H1 (cell line): ENCODE measurements at regions not wholly inside any gene's neighbourhood (a gene's known extent, or its start where the extent isn't known, plus 50 kb on each side); places are given as distances from the start of the nearest gene placed in this dataset.

Source experiments
- CTCF ChIA-PET: fragments of 300-600 bp; sonication (Branson Sonifier 250); formaldehyde crosslinking; loops from one replicate; lab custom pipeline; 2021; ENCODE audit not compliant: partially characterized antibody; lab: Charles Lee
- POLR2A ChIA-PET: fragments of 300-600 bp; sonication (Branson Sonifier 250); formaldehyde crosslinking; loops from one replicate; lab custom pipeline; 2021; ENCODE audit warnings: inconsistent platforms; ENCODE audit not compliant: partially characterized antibody; lab: Charles Lee
- DNase-seq, 2 experiments: peaks; one replicate each; pipeline versions ENCODE4 v3.0.0 to v3.0.0-alpha.2; 2010 to 2022; ENCODE audit warnings: low spot score in 2 of 2, low read depth in 1 of 2, mixed read lengths in 1 of 2
- FAIRE-seq: peaks from 2 replicates; lab custom pipeline; 2011; peaks lifted over from hg19 to GRCh38; lab: Jason Lieb, UNC
- H2AFZ ChIP-seq: 2 replicates; pipeline ENCODE4 v1.8.1; 2012; ENCODE audit warnings: low read length, inconsistent platforms
- H2AK5ac ChIP-seq: 2 replicates; pipeline ENCODE4 v1.6.1; 2013; ENCODE audit warnings: low read depth, low read length
- H2BK120ac ChIP-seq: replicated peaks from 2 replicates; pipeline ENCODE3; 2013; ENCODE audit warnings: low read depth, low read length, inconsistent platforms
- H2BK12ac ChIP-seq: 2 replicates; pipeline ENCODE4 v1.6.1; 2013; ENCODE audit warnings: low read depth, low read length
- H2BK15ac ChIP-seq: 2 replicates; pipeline ENCODE4 v1.6.1; 2013; ENCODE audit warnings: low read length
- H2BK20ac ChIP-seq: 2 replicates; pipeline ENCODE4 v1.6.1; 2013; ENCODE audit warnings: low read length
- H2BK5ac ChIP-seq: 2 replicates; pipeline ENCODE4 v1.6.1; 2013; ENCODE audit warnings: low read depth, low read length
- H3K14ac ChIP-seq: 2 replicates; pipeline ENCODE4 v1.6.1; 2013; ENCODE audit warnings: inconsistent platforms; ENCODE audit not compliant: insufficient read length
- H3K18ac ChIP-seq: 2 replicates; pipeline ENCODE4 v1.6.1; 2013; ENCODE audit warnings: low read length; ENCODE audit errors: extremely low read depth
- H3K23ac ChIP-seq: 2 replicates; pipeline ENCODE4 v1.6.1; 2013; ENCODE audit warnings: inconsistent platforms; ENCODE audit not compliant: insufficient read length
- H3K23me2 ChIP-seq: 2 replicates; pipeline ENCODE4 v1.6.1; 2013; ENCODE audit warnings: low read depth, low read length
- H3K27ac ChIP-seq: 2 replicates; pipeline ENCODE4 v1.6.1; 2011; ENCODE audit warnings: low read depth, low read length, inconsistent platforms
- H3K27me3 ChIP-seq, 4 experiments: replicated peaks in 1 of 4; 1 replicate in 1 of 4; 2 replicates in 3 of 4; pipeline versions ENCODE4 v1.6.1 to v1.8.1; 2011 to 2013; ENCODE audit warnings: low read length in 3 of 4, mild to moderate bottlenecking in 3 of 4, inconsistent platforms in 2 of 4, mixed read lengths in 2 of 4, moderate library complexity in 1 of 4; ENCODE audit not compliant: control insufficient read depth in 3 of 4, insufficient read depth in 3 of 4; ENCODE audit errors: extremely low read depth in 1 of 4
- H3K36me3 ChIP-seq, 4 experiments: 2 replicates each; pipeline versions ENCODE4 v1.6.1 to v1.8.1; 2011 to 2013; ENCODE audit warnings: mild to moderate bottlenecking in 4 of 4, low read length in 3 of 4, moderate library complexity in 2 of 4, control low read depth in 1 of 4, inconsistent platforms in 1 of 4; ENCODE audit not compliant: insufficient read depth in 4 of 4, control insufficient read depth in 2 of 4
- H3K4ac ChIP-seq: replicated peaks from 2 replicates; pipeline ENCODE3; 2013; ENCODE audit warnings: low read length, low read depth, mixed read lengths, inconsistent platforms; ENCODE audit not compliant: insufficient read length
- H3K4me1 ChIP-seq, 4 experiments: replicated peaks in 1 of 4; 1 replicate in 1 of 4; 2 replicates in 3 of 4; pipeline versions ENCODE4 v1.6.1 to v1.8.1; 2011 to 2013; ENCODE audit warnings: low read length in 3 of 4, inconsistent platforms in 2 of 4, mixed read lengths in 1 of 4; ENCODE audit not compliant: insufficient read depth in 4 of 4, control insufficient read depth in 3 of 4
- H3K4me2 ChIP-seq, 2 experiments: 2 replicates each; pipeline versions ENCODE4 v1.6.1 to v1.8.1; 2011 to 2013; ENCODE audit warnings: low read depth in 2 of 2, low read length in 2 of 2, control low read depth in 1 of 2, inconsistent platforms in 1 of 2, mild to moderate bottlenecking in 1 of 2; ENCODE audit not compliant: insufficient read depth in 1 of 2
- H3K4me3 ChIP-seq, 4 experiments: fragments of 200-600, 300-600 bp in 1 of 4; sonication (generic), shearing (Covaris generic), sonication (Bioruptor Twin) in 1 of 4; 2 replicates each; pipeline versions ENCODE4 v1.5.1 to v1.8.1; 2011 to 2016; ENCODE audit warnings: low read length in 4 of 4, low read depth in 3 of 4, control low read depth in 2 of 4, inconsistent platforms in 2 of 4, mild to moderate bottlenecking in 2 of 4, mixed read lengths in 1 of 4, moderate library complexity in 1 of 4; ENCODE audit not compliant: insufficient read depth in 2 of 4; ENCODE audit errors: extremely low read depth in 1 of 4
- H3K56ac ChIP-seq: replicated peaks from 2 replicates; pipeline ENCODE3; 2013; ENCODE audit warnings: low read depth, mild to moderate bottlenecking, mixed read lengths, low read length, inconsistent platforms; ENCODE audit not compliant: insufficient read length
- H3K79me1 ChIP-seq: 2 replicates; pipeline ENCODE4 v1.6.1; 2013; ENCODE audit warnings: low read depth, low read length, control low read depth
- H3K79me2 ChIP-seq, 2 experiments: 2 replicates each; pipeline versions ENCODE4 v1.6.1 to v1.8.1; 2012 to 2013; ENCODE audit warnings: low read length in 2 of 2, mild to moderate bottlenecking in 2 of 2, inconsistent platforms in 1 of 2; ENCODE audit not compliant: insufficient read depth in 2 of 2, control insufficient read depth in 1 of 2
- H3K9ac ChIP-seq, 4 experiments: replicated peaks in 1 of 4; 1 replicate in 1 of 4; 2 replicates in 3 of 4; pipeline versions ENCODE4 v1.6.1 to v1.8.1; 2011 to 2013; ENCODE audit warnings: low read depth in 3 of 4, low read length in 3 of 4, control low read depth in 2 of 4, mild to moderate bottlenecking in 2 of 4, moderate library complexity in 2 of 4, inconsistent platforms in 1 of 4; ENCODE audit errors: extremely low read depth in 1 of 4
- H3K9me3 ChIP-seq, 2 experiments: 2 replicates each; pipeline versions ENCODE4 v1.6.1 to v1.8.1; 2012 to 2013; ENCODE audit warnings: mild to moderate bottlenecking in 2 of 2, moderate library complexity in 2 of 2, control low read depth in 1 of 2, inconsistent platforms in 1 of 2, low read depth in 1 of 2, low read length in 1 of 2, mixed read lengths in 1 of 2; ENCODE audit not compliant: insufficient read depth in 2 of 2
- H4K20me1 ChIP-seq, 2 experiments: replicated peaks in 1 of 2; 2 replicates each; pipeline versions ENCODE3 to v1.8.1; 2011 to 2013; ENCODE audit warnings: inconsistent platforms in 2 of 2, low read length in 2 of 2, mild to moderate bottlenecking in 1 of 2; ENCODE audit not compliant: insufficient read depth in 2 of 2, control insufficient read depth in 1 of 2
- H4K5ac ChIP-seq: 2 replicates; pipeline ENCODE4 v1.6.1; 2013; ENCODE audit warnings: low read length, low read depth, mixed read lengths, inconsistent platforms; ENCODE audit not compliant: insufficient read length
- H4K8ac ChIP-seq: 2 replicates; pipeline ENCODE4 v1.8.0; 2013; ENCODE audit warnings: mild to moderate bottlenecking, moderate library complexity, low read length, inconsistent platforms; ENCODE audit not compliant: insufficient read depth; ENCODE audit errors: extremely low read depth
- H4K91ac ChIP-seq: replicated peaks from 2 replicates; pipeline ENCODE3; 2013; ENCODE audit warnings: low read length, mixed read lengths, inconsistent platforms; ENCODE audit not compliant: insufficient read length
- BCL11A ChIP-seq, 2 experiments: IDR thresholded peaks; one replicate each; pipeline ENCODE4 v1.6.1; 2011; ENCODE audit warnings: low read depth in 2 of 2, low read length in 2 of 2, mild to moderate bottlenecking in 2 of 2
- CBX8 ChIP-seq: fragments of 300-800, 300-1000 bp; sonication (generic); IDR thresholded peaks from 2 replicates; pipeline ENCODE4 v1.7.1; 2016; ENCODE audit warnings: low read depth, low read length, borderline replicate concordance
- CHD1 ChIP-seq: IDR thresholded peaks from 2 replicates; pipeline ENCODE4 v1.6.1; 2012; ENCODE audit warnings: low read depth, low read length, improper control_type of control experiment
- EGR1 ChIP-seq: IDR thresholded peaks from 2 replicates; pipeline ENCODE4 v1.6.1; 2011; ENCODE audit warnings: low read depth, low read length, borderline replicate concordance
- HDAC2 ChIP-seq, 2 experiments: fragments of 300-600 bp in 1 of 2; sonication (generic) in 1 of 2; IDR thresholded peaks; 2 replicates each; pipeline ENCODE4 v1.6.1; 2011 to 2012; ENCODE audit warnings: low read depth in 2 of 2, low read length in 2 of 2, mild to moderate bottlenecking in 2 of 2, moderate library complexity in 2 of 2, borderline replicate concordance in 1 of 2, inconsistent platforms in 1 of 2
- JUN ChIP-seq: IDR thresholded peaks from 2 replicates; pipeline ENCODE4 v1.6.1; 2011; ENCODE audit warnings: low read depth, mild to moderate bottlenecking, improper control_type of control experiment, low read length
- KDM1A ChIP-seq: fragments of 200-600, 300-600 bp; sonication (generic); IDR thresholded peaks from 2 replicates; pipeline ENCODE4 v1.7.1; 2016; ENCODE audit warnings: mild to moderate bottlenecking, low read length, borderline replicate concordance
- NANOG ChIP-seq: IDR thresholded peaks from 2 replicates; pipeline ENCODE4 v1.6.1; 2011; ENCODE audit warnings: low read length, low read depth, mild to moderate bottlenecking, inconsistent platforms; ENCODE audit not compliant: insufficient read depth, poor library complexity, severe bottlenecking
- PHF8 ChIP-seq: fragments of 200-600 bp; sonication (generic); conservative IDR thresholded peaks from 2 replicates; pipeline ENCODE4 v1.7.1; 2012; ENCODE audit warnings: low read depth, mild to moderate bottlenecking, inconsistent platforms, low read length, moderate library complexity
- POLR2A ChIP-seq, 2 experiments: IDR thresholded peaks; 1 replicate in 1 of 2; 2 replicates in 1 of 2; pipeline ENCODE4 v1.6.1; 2011; ENCODE audit warnings: low read depth in 2 of 2, low read length in 2 of 2, mild to moderate bottlenecking in 2 of 2; ENCODE audit errors: control extremely low read depth in 1 of 2
- POLR2AphosphoS5 ChIP-seq: IDR thresholded peaks from 2 replicates; pipeline ENCODE4 v1.6.1; 2011; ENCODE audit warnings: low read depth, low read length
- POU5F1 ChIP-seq: IDR thresholded peaks from 2 replicates; pipeline ENCODE4 v1.6.1; 2011; ENCODE audit warnings: low read depth, mild to moderate bottlenecking, low read length, moderate library complexity
- SIRT6 ChIP-seq: IDR thresholded peaks from one replicate; pipeline ENCODE4 v1.7.1; 2012; ENCODE audit warnings: low read length, inconsistent platforms
- WGBS, 2 experiments: shearing (Covaris generic) in 1 of 2; methylation state at CpG; one replicate each; pipeline versions ENCODE4 v1.1.6 to v1.1.7; 2013 to 2015; ENCODE audit warnings: low lambda C conversion rate in 2 of 2, mixed read lengths in 2 of 2, inconsistent platforms in 1 of 2, low coverage in 1 of 2, missing lambda C conversion rate in 1 of 2; ENCODE audit not compliant: insufficient replicate concordance in 2 of 2, insufficient coverage in 1 of 2, insufficient read length in 1 of 2; ENCODE audit errors: extremely low coverage in 1 of 2, missing lambda C conversion rate in 1 of 2; 5-methylcytosine and 5-hydroxymethylcytosine counted together
- TF ChIP-seq, protein P1 (sequence below): IDR thresholded peaks from 2 replicates; pipeline ENCODE4 v1.6.1; 2012; ENCODE audit warnings: low read length, inconsistent platforms

DNA sequence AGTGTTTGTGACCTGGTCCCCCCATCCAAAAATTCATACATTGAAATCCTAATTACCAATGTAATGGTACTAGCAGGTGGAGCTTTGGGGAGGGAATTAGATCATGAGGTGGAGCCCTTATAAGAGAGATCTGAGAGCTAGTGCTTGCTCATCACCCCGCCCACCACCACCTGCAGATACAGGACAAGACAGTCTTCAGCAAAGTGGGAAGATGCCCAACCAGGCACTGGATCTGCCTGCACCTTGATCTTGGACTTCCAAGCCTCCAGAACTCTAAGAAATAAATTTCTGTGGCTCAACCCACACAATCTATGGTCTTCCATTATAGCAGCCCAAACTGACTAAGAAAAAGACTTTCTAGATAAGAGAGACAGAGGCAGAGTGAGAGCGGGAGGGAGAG, 343.4 kb downstream of the LRRIQ3 start:
- H4K8ac ChIP-seq: no peak overlapping the region
- no peak overlapping the region for H3K56ac ChIP-seq
- no peak overlapping the region for H2BK12ac ChIP-seq
- H3K4ac ChIP-seq: no peak overlapping the region
- H3K14ac ChIP-seq: no peak overlapping the region
- TF ChIP-seq SIRT6: no peak
- TF ChIP-seq POLR2A (IDR thresholded peaks at IDR 0.05; ENCODE audit: control extremely low read depth in 1 of 2, low read depth in 2 of 2, low read length in 2 of 2): no peak
- no peak for TF ChIP-seq HDAC2 (IDR thresholded peaks at IDR 0.05; ENCODE audit: borderline replicate concordance in 1 of 2, low read depth in 2 of 2, low read length in 2 of 2)
- no peak for TF ChIP-seq JUN
- no peak for TF ChIP-seq CBX8
- TF ChIP-seq KDM1A: no peak
- no peak for TF ChIP-seq CHD1
- TF ChIP-seq, protein P1, sequence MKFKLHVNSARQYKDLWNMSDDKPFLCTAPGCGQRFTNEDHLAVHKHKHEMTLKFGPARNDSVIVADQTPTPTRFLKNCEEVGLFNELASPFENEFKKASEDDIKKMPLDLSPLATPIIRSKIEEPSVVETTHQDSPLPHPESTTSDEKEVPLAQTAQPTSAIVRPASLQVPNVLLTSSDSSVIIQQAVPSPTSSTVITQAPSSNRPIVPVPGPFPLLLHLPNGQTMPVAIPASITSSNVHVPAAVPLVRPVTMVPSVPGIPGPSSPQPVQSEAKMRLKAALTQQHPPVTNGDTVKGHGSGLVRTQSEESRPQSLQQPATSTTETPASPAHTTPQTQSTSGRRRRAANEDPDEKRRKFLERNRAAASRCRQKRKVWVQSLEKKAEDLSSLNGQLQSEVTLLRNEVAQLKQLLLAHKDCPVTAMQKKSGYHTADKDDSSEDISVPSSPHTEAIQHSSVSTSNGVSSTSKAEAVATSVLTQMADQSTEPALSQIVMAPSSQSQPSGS: no peak
- TF ChIP-seq PHF8: no peak
- TF ChIP-seq BCL11A (IDR thresholded peaks at IDR 0.05; ENCODE audit: low read depth in 2 of 2, low read length in 2 of 2): no peak
- TF ChIP-seq NANOG: no peak
- TF ChIP-seq POU5F1: no peak
- TF ChIP-seq POLR2AphosphoS5: no peak
- no peak for TF ChIP-seq EGR1
- FAIRE-seq (no peak), DNase-seq (no peak)
- no peak overlapping the region for H3K4me3 ChIP-seq
- H3K23me2 ChIP-seq: no peaks in the 10 kb centered on the region
- H3K4me2 ChIP-seq: no peak overlapping the region
- no peak overlapping the region for H2BK15ac ChIP-seq
- H4K91ac ChIP-seq: no peak overlapping the region
- no peaks in the 10 kb centered on the region for H3K79me2 ChIP-seq
- CTCF ChIA-PET: no interaction called here
- POLR2A ChIA-PET: no interaction called here
- H3K9ac ChIP-seq: no peak overlapping the region
- no peak overlapping the region for H4K5ac ChIP-seq
- no peaks in the 10 kb centered on the region for H3K36me3 ChIP-seq
- no peaks in the 10 kb centered on the region for H3K79me1 ChIP-seq
- H2AK5ac ChIP-seq: no peak overlapping the region
- H2BK20ac ChIP-seq: no peak overlapping the region
- no peak overlapping the region for H2BK5ac ChIP-seq
- no peaks in the 10 kb centered on the region for H3K27me3 ChIP-seq
- H3K9me3 ChIP-seq: no peaks in the 10 kb centered on the region
- no peak overlapping the region for H3K18ac ChIP-seq
- no peak overlapping the region for H2BK120ac ChIP-seq
- no peak overlapping the region for H3K27ac ChIP-seq
- no peaks in the 10 kb centered on the region for H4K20me1 ChIP-seq
- no peaks in the 10 kb centered on the region for H3K4me1 ChIP-seq
- 91% methylated on average over 2 of the region's 2 CpGs; no CpG with 5 or more reads in 1 of the 2 experiments for WGBS, 2 experiments
- H3K23ac ChIP-seq: no peak overlapping the region
- no peak overlapping the region for H2AFZ ChIP-seq
